Spleen (tissue), 7 donors: ENCODE measurements at regions not wholly inside any gene's neighbourhood (a gene's known extent, or its start where the extent isn't known, plus 50 kb on each side); places are given as distances from the start of the nearest gene placed in this dataset.

Experiments used
- CTCF ChIP-seq, 11 experiments: fragments of 200-600 bp in 7 of 11; fragments of 450-650 bp in 4 of 11; sonication (generic) in 4 of 11; IDR thresholded peaks in 8 of 11; conservative IDR thresholded peaks in 3 of 11; 1 replicate in 7 of 11; 2 replicates in 4 of 11; pipeline versions ENCODE4 v1.4.0 to v1.8.0; 2016 to 2021; ENCODE audit warnings: antibody characterized with exemption in 11 of 11, inconsistent platforms in 4 of 11, mild to moderate bottlenecking in 1 of 11
- POLR2A ChIP-seq, 3 donors: fragments of 450-650 bp; IDR thresholded peaks; one replicate each; pipeline ENCODE4 v1.5.1; 2017; ENCODE audit warnings: antibody characterized with exemption in 3 of 3, mild to moderate bottlenecking in 1 of 3
- POLR2AphosphoS5 ChIP-seq, 3 donors: sonication (generic); formaldehyde crosslinking; IDR thresholded peaks; one replicate each; pipeline ENCODE4 v1.5.1; 2017; ENCODE audit warnings: antibody characterized with exemption in 3 of 3
- donor health status: DM: no; HTN: no; CAD: no; lungs with moderate emphysema.
- donor health status: DM: no; HTN: no; CAD: no.
- donor health status: DM: no; HTN: no; CAD: no.

DNA sequence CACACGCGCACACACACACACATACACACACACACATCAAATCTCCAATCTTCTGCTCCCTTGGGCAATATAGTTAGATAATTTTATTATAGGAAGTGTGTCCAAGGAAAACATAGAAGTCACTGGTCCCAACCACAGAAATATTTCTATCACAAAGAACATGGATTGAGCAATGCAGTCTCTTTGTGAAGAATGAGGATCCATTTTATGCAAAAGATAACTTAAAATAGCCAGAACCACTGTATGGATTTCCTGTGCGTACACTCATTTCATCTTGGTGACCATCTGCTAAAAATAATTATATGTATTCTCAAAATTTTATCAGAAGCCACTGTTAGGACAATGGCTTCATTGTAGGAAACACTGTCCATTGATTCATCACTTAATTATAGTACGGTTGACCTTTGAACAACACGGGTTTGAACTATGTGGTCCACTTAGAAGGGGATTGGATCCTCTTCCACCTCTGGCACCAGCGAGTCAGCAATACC is 169.6 kb upstream of the MXRA5 start:
- TF ChIP-seq POLR2A (IDR thresholded peaks at IDR 0.05) (no peak), CTCF (IDR thresholded peaks at IDR 0.05 in 8 of 11, conservative IDR thresholded peaks at IDR 0.05 in 3 of 11) (no peak), POLR2AphosphoS5 (IDR thresholded peaks at IDR 0.05) (no peak)
